Trophoblast cell (in vitro differentiated cells and primary cell): ENCODE measurements at regions not wholly inside any gene's neighbourhood (a gene's known extent, or its start where the extent isn't known, plus 50 kb on each side); places are given as distances from the start of the nearest gene placed in this dataset.

Experiments used
- DNase-seq, 2 donors: peaks; one replicate each; pipeline ENCODE4 v3.0.0-alpha.2; 2016
- H2AFZ ChIP-seq: 2 replicates; pipeline ENCODE4 v1.6.1; 2013; ENCODE audit warnings: low read length, moderate library complexity, mild to moderate bottlenecking; ENCODE audit not compliant: insufficient read depth, poor library complexity
- H2AK5ac ChIP-seq: 2 replicates; pipeline ENCODE4 v1.6.1; 2013; ENCODE audit warnings: mild to moderate bottlenecking, low read length
- H2BK120ac ChIP-seq: 2 replicates; pipeline ENCODE4 v1.6.1; 2013; ENCODE audit warnings: low read length, mild to moderate bottlenecking, moderate library complexity; ENCODE audit not compliant: insufficient read depth, poor library complexity
- H2BK12ac ChIP-seq: 2 replicates; pipeline ENCODE4 v1.6.1; 2013; ENCODE audit warnings: mild to moderate bottlenecking, low read length, moderate library complexity
- H2BK5ac ChIP-seq: 2 replicates; pipeline ENCODE4 v1.6.1; 2013; ENCODE audit warnings: low read length, low read depth, moderate library complexity, mild to moderate bottlenecking; ENCODE audit not compliant: poor library complexity
- H3K14ac ChIP-seq: 2 replicates; pipeline ENCODE4 v1.6.1; 2013; ENCODE audit warnings: mild to moderate bottlenecking, low read length
- H3K18ac ChIP-seq: 2 replicates; pipeline ENCODE4 v1.6.1; 2013; ENCODE audit warnings: mild to moderate bottlenecking, low read length
- H3K23ac ChIP-seq: 2 replicates; pipeline ENCODE4 v1.6.1; 2013; ENCODE audit warnings: low read length
- H3K27ac ChIP-seq: 2 replicates; pipeline ENCODE4 v1.5.1; 2013; ENCODE audit warnings: low read depth, mild to moderate bottlenecking, inconsistent platforms, low read length, moderate library complexity
- H3K27me3 ChIP-seq: 2 replicates; pipeline ENCODE4 v1.6.1; 2013; ENCODE audit warnings: inconsistent platforms, mild to moderate bottlenecking, low read length, moderate library complexity; ENCODE audit not compliant: insufficient read depth
- H3K36me3 ChIP-seq, 2 experiments: 1 replicate in 1 of 2; 2 replicates in 1 of 2; pipeline ENCODE4 v1.6.1; 2013; ENCODE audit warnings: low read length in 2 of 2, mild to moderate bottlenecking in 2 of 2, moderate library complexity in 1 of 2; ENCODE audit not compliant: insufficient read depth in 2 of 2, control insufficient read depth in 1 of 2
- H3K4ac ChIP-seq: 2 replicates; pipeline ENCODE4 v1.6.1; 2013; ENCODE audit warnings: low read depth, mild to moderate bottlenecking, low read length, moderate library complexity
- H3K4me1 ChIP-seq, 2 experiments: 1 replicate in 1 of 2; 2 replicates in 1 of 2; pipeline ENCODE4 v1.6.1; 2013; ENCODE audit warnings: low read length in 2 of 2, mild to moderate bottlenecking in 2 of 2, moderate library complexity in 1 of 2; ENCODE audit not compliant: insufficient read depth in 2 of 2, control insufficient read depth in 1 of 2
- H3K4me2 ChIP-seq: 2 replicates; pipeline ENCODE4 v1.6.1; 2013; ENCODE audit warnings: inconsistent platforms, mild to moderate bottlenecking, low read length, moderate library complexity
- H3K4me3 ChIP-seq: 2 replicates; pipeline ENCODE4 v1.5.1; 2013; ENCODE audit warnings: mild to moderate bottlenecking, low read depth, low read length, inconsistent platforms
- H3K79me1 ChIP-seq: one replicate; pipeline ENCODE4 v1.6.1; 2013; ENCODE audit warnings: low read length
- H3K79me2 ChIP-seq: 2 replicates; pipeline ENCODE4 v1.6.1; 2013; ENCODE audit warnings: low read length, mild to moderate bottlenecking; ENCODE audit not compliant: control insufficient read depth, insufficient read depth, poor library complexity
- H3K9ac ChIP-seq: 2 replicates; pipeline ENCODE4 v1.6.1; 2013; ENCODE audit warnings: mild to moderate bottlenecking, low read length
- H3K9me3 ChIP-seq: 2 replicates; pipeline ENCODE4 v1.6.1; 2013; ENCODE audit warnings: low read depth, mild to moderate bottlenecking, control low read depth, inconsistent platforms, low read length; ENCODE audit not compliant: insufficient read depth
- H4K12ac ChIP-seq: 2 replicates; pipeline ENCODE4 v1.6.1; 2013; ENCODE audit warnings: low read depth, mild to moderate bottlenecking, low read length, moderate library complexity
- H4K8ac ChIP-seq: 2 replicates; pipeline ENCODE4 v1.6.1; 2013; ENCODE audit warnings: low read depth, mild to moderate bottlenecking, low read length, moderate library complexity
- H4K91ac ChIP-seq: one replicate; pipeline ENCODE4 v1.6.1; 2013; ENCODE audit warnings: low read depth, mild to moderate bottlenecking, low read length, moderate library complexity
- WGBS: extraction: QIAGEN DNeasy Blood & Tissue Kit; methylation state at CpG from one replicate; pipeline ENCODE4 v1.1.7; 2013; ENCODE audit warnings: missing lambda C conversion rate; ENCODE audit not compliant: insufficient read length, insufficient coverage; ENCODE audit errors: extremely low coverage; 5-methylcytosine and 5-hydroxymethylcytosine counted together

- no peaks in the 10 kb centered on the region for H3K27me3 ChIP-seq
- no peak overlapping the region for H2BK5ac ChIP-seq
- H4K91ac ChIP-seq = no peak overlapping the region
- H3K36me3 ChIP-seq = no peaks in the 10 kb centered on the region
- H3K79me2 ChIP-seq = no peaks in the 10 kb centered on the region
- no peak overlapping the region for H3K23ac ChIP-seq
- peaks cover 10% of the 10 kb centered on the region for H3K9me3 ChIP-seq
- no peak overlapping the region for H3K27ac ChIP-seq
- no peak overlapping the region for H2AK5ac ChIP-seq
- H3K9ac ChIP-seq = no peak overlapping the region
- H3K79me1 ChIP-seq = no peaks in the 10 kb centered on the region
- H4K12ac ChIP-seq = no peak overlapping the region
- H3K14ac ChIP-seq = no peak overlapping the region
- no peak overlapping the region for H4K8ac ChIP-seq
- H2BK120ac ChIP-seq = no peak overlapping the region
- no peak overlapping the region for H3K18ac ChIP-seq
- no peak for DNase-seq
- no peaks in the 10 kb centered on the region for H3K4me1 ChIP-seq
- H3K4ac ChIP-seq = no peak overlapping the region
- H3K4me2 ChIP-seq = no peak overlapping the region
- no peak overlapping the region for H3K4me3 ChIP-seq
- H2AFZ ChIP-seq = no peak overlapping the region
- H2BK12ac ChIP-seq = no peak overlapping the region
- WGBS = no CpG with 5 or more reads among the region's 8 CpGs
These were observed 634.8 kb downstream of the BRD1 start for GRCh38 chr22:49192857-49193250.

- no CpG with 5 or more reads among the region's 25 CpGs for WGBS
- Histone ChIP-seq H3K18ac (no peak overlapping the region), H2BK5ac (no peak overlapping the region), H3K4ac (no peak overlapping the region), H3K23ac (no peak overlapping the region), H2AFZ (no peak overlapping the region), H3K9ac (no peak overlapping the region), H3K27me3 (no peaks in the 10 kb centered on the region), H3K4me2 (no peak overlapping the region), H3K14ac (no peak overlapping the region), H3K9me3 (peaks cover 10% of the 10 kb centered on the region), H3K4me3 (no peak overlapping the region), H2BK12ac (no peak overlapping the region), H3K79me1 (no peaks in the 10 kb centered on the region), H2AK5ac (no peak overlapping the region), H3K27ac (no peak overlapping the region), H4K91ac (no peak overlapping the region), H3K79me2 (no peaks in the 10 kb centered on the region), H4K8ac (no peak overlapping the region), H3K36me3 (no peaks in the 10 kb centered on the region), H3K4me1 (no peaks in the 10 kb centered on the region), H4K12ac (no peak overlapping the region), H2BK120ac (no peak overlapping the region)
- no peak for DNase-seq
These were observed 635.4 kb downstream of the BRD1 start for GRCh38 chr22:49192180-49192856.

GRCh38 chr22:49191506-49191980 lies 636.1 kb downstream of the BRD1 start:
- H3K9ac ChIP-seq = no peak overlapping the region
- no peak overlapping the region for H4K8ac ChIP-seq
- no peak overlapping the region for H2BK5ac ChIP-seq
- no peak overlapping the region for H3K4ac ChIP-seq
- H3K4me2 ChIP-seq = no peak overlapping the region
- H3K14ac ChIP-seq = no peak overlapping the region
- H2BK120ac ChIP-seq = no peak overlapping the region
- no peak overlapping the region for H3K4me3 ChIP-seq
- H3K36me3 ChIP-seq = no peaks in the 10 kb centered on the region
- H3K79me1 ChIP-seq = no peaks in the 10 kb centered on the region
- H3K9me3 ChIP-seq = peaks cover 10% of the 10 kb centered on the region
- no peak overlapping the region for H4K12ac ChIP-seq
- no peaks in the 10 kb centered on the region for H3K4me1 ChIP-seq
- no peaks in the 10 kb centered on the region for H3K27me3 ChIP-seq
- no peak for DNase-seq
- no peak overlapping the region for H3K23ac ChIP-seq
- H2AK5ac ChIP-seq = no peak overlapping the region
- no peaks in the 10 kb centered on the region for H3K79me2 ChIP-seq
- H2BK12ac ChIP-seq = no peak overlapping the region
- no peak overlapping the region for H3K18ac ChIP-seq
- no peak overlapping the region for H3K27ac ChIP-seq
- no peak overlapping the region for H4K91ac ChIP-seq
- no peak overlapping the region for H2AFZ ChIP-seq
- WGBS = no CpG with 5 or more reads among the region's 16 CpGs

- no peaks in the 10 kb centered on the region for H3K36me3 ChIP-seq
- H4K91ac ChIP-seq = no peak overlapping the region
- no peak overlapping the region for H3K4ac ChIP-seq
- no peak overlapping the region for H3K9ac ChIP-seq
- no peak overlapping the region for H2BK120ac ChIP-seq
- no peak overlapping the region for H3K18ac ChIP-seq
- no peak for DNase-seq
- no peak overlapping the region for H4K8ac ChIP-seq
- H3K27me3 ChIP-seq = no peaks in the 10 kb centered on the region
- H2AK5ac ChIP-seq = no peak overlapping the region
- H3K4me3 ChIP-seq = no peak overlapping the region
- peaks cover 10% of the 10 kb centered on the region for H3K9me3 ChIP-seq
- no peaks in the 10 kb centered on the region for H3K4me1 ChIP-seq
- H4K12ac ChIP-seq = no peak overlapping the region
- H3K23ac ChIP-seq = no peak overlapping the region
- H2BK12ac ChIP-seq = no peak overlapping the region
- H3K79me2 ChIP-seq = no peaks in the 10 kb centered on the region
- H3K14ac ChIP-seq = no peak overlapping the region
- no peaks in the 10 kb centered on the region for H3K79me1 ChIP-seq
- no peak overlapping the region for H2BK5ac ChIP-seq
- H3K27ac ChIP-seq = no peak overlapping the region
- no peak overlapping the region for H3K4me2 ChIP-seq
- WGBS = no CpG with 5 or more reads among the region's 24 CpGs
- no peak overlapping the region for H2AFZ ChIP-seq
These were observed 636.7 kb downstream of the BRD1 start for GRCh38 chr22:49190816-49191505.
